HCT116 (cell line): ENCODE measurements at regions not wholly inside any gene's neighbourhood (a gene's known extent, or its start where the extent isn't known, plus 50 kb on each side); places are given as distances from the start of the nearest gene placed in this dataset.

Experiments used
- ATAC-seq: fragments of 200-7000 bp; cut with Tn5 transposase; 2 replicates; pipeline ENCODE4 v1.9.1; 2020; ENCODE audit warnings: mild to moderate bottlenecking, moderate library complexity
- BruUV-seq: library from RNA; stranded (reverse); fragments of 400-500 nt; replicated peaks from 2 replicates; lab custom pipeline; 2021; lab: Mats Ljungman, UMichigan
- CTCF ChIA-PET: fragments of 300-600 bp; sonication (Branson Sonifier 250); formaldehyde crosslinking; loops from one replicate; lab custom pipeline; 2021; ENCODE audit warnings: antibody characterized with exemption; lab: Charles Lee
- POLR2A ChIA-PET: fragments of 300-600, 350-600 bp; sonication (Branson Sonifier 250); formaldehyde crosslinking; loops from one replicate; lab custom pipeline; 2021; ENCODE audit warnings: antibody characterized with exemption; lab: Charles Lee
- RAD21 ChIA-PET, 2 experiments: fragments of 300-600 bp; sonication (Branson Sonifier 250); formaldehyde crosslinking; loops; one replicate each; lab custom pipeline; 2023; ENCODE audit warnings: low total read pairs in 2 of 2; ENCODE audit not compliant: uncharacterized antibody in 2 of 2, unreplicated experiment in 2 of 2, low non-redundant PET in 1 of 2; lab: Charles Lee
- DNase-seq: peaks from one replicate; pipeline ENCODE4 v3.0.0-alpha.2; 2010; ENCODE audit warnings: low read depth, low spot score
- H2AFZ ChIP-seq: fragments of 200-600 bp; shearing (Covaris generic), sonication (generic); 2 replicates; pipeline ENCODE4 v1.6.1; 2017; ENCODE audit warnings: low read depth, mixed run types, mixed read lengths, antibody characterized with exemption, low read length; ENCODE audit not compliant: poor library complexity, severe bottlenecking
- H3K27ac ChIP-seq: 2 replicates; pipeline ENCODE4 v1.5.1; 2012; ENCODE audit warnings: low read depth, low read length
- H3K27me3 ChIP-seq: fragments of 200-600 bp; sonication (generic); 2 replicates; pipeline ENCODE4 v1.6.1; 2016; ENCODE audit warnings: mixed run types, low read length, mixed read lengths; ENCODE audit not compliant: insufficient read depth
- H3K36me3 ChIP-seq, 2 experiments: fragments of 200-500 bp in 1 of 2; fragments of 200-600 bp in 1 of 2; sonication (Bioruptor generic) in 1 of 2; sonication (generic) in 1 of 2; 2 replicates each; pipeline versions ENCODE4 v1.5.1 to v1.6.1; 2014 to 2016; ENCODE audit warnings: low read length in 2 of 2, inconsistent platforms in 1 of 2, mixed read lengths in 1 of 2, mixed run types in 1 of 2; ENCODE audit not compliant: insufficient read depth in 2 of 2, control insufficient read depth in 1 of 2
- H3K4me1 ChIP-seq, 2 experiments: fragments of 200-600 bp in 1 of 2; sonication (generic) in 1 of 2; 2 replicates each; pipeline versions ENCODE4 v1.5.1 to v1.6.1; 2012 to 2017; ENCODE audit warnings: low read length in 2 of 2, inconsistent platforms in 1 of 2, mild to moderate bottlenecking in 1 of 2, mixed read lengths in 1 of 2, mixed run types in 1 of 2, moderate library complexity in 1 of 2; ENCODE audit not compliant: insufficient read depth in 2 of 2, control insufficient read depth in 1 of 2
- H3K4me2 ChIP-seq: fragments of 200-600 bp; sonication (generic); 2 replicates; pipeline ENCODE4 v1.6.1; 2017; ENCODE audit warnings: mixed run types, low read length, mixed read lengths
- H3K4me3 ChIP-seq, 2 experiments: fragments of 200-600 bp in 1 of 2; sonication (generic) in 1 of 2; replicated peaks in 1 of 2; 2 replicates each; pipeline ENCODE4 v1.5.1; 2011 to 2016; ENCODE audit warnings: low read length in 2 of 2, control low read depth in 1 of 2, low read depth in 1 of 2, mild to moderate bottlenecking in 1 of 2, mixed read lengths in 1 of 2, mixed run types in 1 of 2
- H3K79me2 ChIP-seq: fragments of 200-600 bp; sonication (generic); 2 replicates; pipeline ENCODE4 v1.6.1; 2017; ENCODE audit warnings: mild to moderate bottlenecking, mixed run types, low read length, moderate library complexity, mixed read lengths; ENCODE audit not compliant: insufficient read depth
- H3K9ac ChIP-seq: fragments of 200-600 bp; sonication (generic); 2 replicates; pipeline ENCODE4 v1.6.1; 2016; ENCODE audit warnings: low read length, mixed read lengths
- H3K9me2 ChIP-seq: fragments of 200-600 bp; sonication (generic), shearing (Covaris generic); 2 replicates; pipeline ENCODE4 v1.6.1; 2017; ENCODE audit warnings: mixed run types, mild to moderate bottlenecking, moderate library complexity; ENCODE audit not compliant: insufficient read depth
- H3K9me3 ChIP-seq, 2 experiments: fragments of 200-500 bp in 1 of 2; fragments of 200-600 bp in 1 of 2; sonication (Bioruptor generic) in 1 of 2; sonication (generic) in 1 of 2; 2 replicates each; pipeline ENCODE4 v1.6.1; 2014 to 2017; ENCODE audit warnings: low read length in 2 of 2, mixed read lengths in 2 of 2, inconsistent platforms in 1 of 2, low read depth in 1 of 2, mild to moderate bottlenecking in 1 of 2, mixed run types in 1 of 2, moderate library complexity in 1 of 2; ENCODE audit not compliant: control insufficient read depth in 1 of 2, insufficient read depth in 1 of 2
- H4K20me1 ChIP-seq: fragments of 200-600 bp; sonication (generic), shearing (Covaris generic); 2 replicates; pipeline ENCODE4 v1.6.1; 2017; ENCODE audit warnings: mixed run types, mild to moderate bottlenecking, moderate library complexity; ENCODE audit not compliant: insufficient read depth
- CBX3 ChIP-seq: IDR thresholded peaks from 2 replicates; pipeline ENCODE4 v1.6.1; 2012; ENCODE audit warnings: low read depth
- CEBPB ChIP-seq: IDR thresholded peaks from 2 replicates; pipeline ENCODE4 v1.6.1; 2012; ENCODE audit warnings: low read depth
- EZH2 ChIP-seq: fragments of 200-600 bp; sonication (generic); IDR thresholded peaks from 2 replicates; pipeline ENCODE4 v1.6.1; 2017; ENCODE audit warnings: antibody characterized with exemption, mixed run types
- RAD21 ChIP-seq: IDR thresholded peaks from 2 replicates; pipeline ENCODE4 v1.6.1; 2012; ENCODE audit warnings: low read depth, mild to moderate bottlenecking
- SP1 ChIP-seq: IDR thresholded peaks from 2 replicates; pipeline ENCODE4 v1.6.1; 2012; ENCODE audit warnings: low read depth
- intact Hi-C: fragments of 100-400 bp; cut with micrococcal nuclease; formaldehyde crosslinking; loops from 2 replicates; pipeline ENCODE4 v1.10.0; 2022
- TF ChIP-seq, protein P1 (sequence below): IDR thresholded peaks from 2 replicates; pipeline ENCODE4 v1.6.1; 2011; ENCODE audit warnings: mild to moderate bottlenecking, low read length, moderate library complexity; ENCODE audit not compliant: insufficient replicate concordance; ENCODE audit errors: extremely low read depth
- TF ChIP-seq, protein P2 (sequence below), 3 experiments: fragments of 200-600 bp in 1 of 3; sonication (generic) in 1 of 3; IDR thresholded peaks in 2 of 3; conservative IDR thresholded peaks in 1 of 3; 2 replicates each; pipeline ENCODE4 v1.5.1; 2012 to 2017; ENCODE audit warnings: low read depth in 2 of 3, low read length in 2 of 3, antibody characterized with exemption in 1 of 3, borderline replicate concordance in 1 of 3, control low read depth in 1 of 3, mild to moderate bottlenecking in 1 of 3, mixed read lengths in 1 of 3, mixed run types in 1 of 3, moderate library complexity in 1 of 3; ENCODE audit not compliant: insufficient read depth in 1 of 3

DNA sequence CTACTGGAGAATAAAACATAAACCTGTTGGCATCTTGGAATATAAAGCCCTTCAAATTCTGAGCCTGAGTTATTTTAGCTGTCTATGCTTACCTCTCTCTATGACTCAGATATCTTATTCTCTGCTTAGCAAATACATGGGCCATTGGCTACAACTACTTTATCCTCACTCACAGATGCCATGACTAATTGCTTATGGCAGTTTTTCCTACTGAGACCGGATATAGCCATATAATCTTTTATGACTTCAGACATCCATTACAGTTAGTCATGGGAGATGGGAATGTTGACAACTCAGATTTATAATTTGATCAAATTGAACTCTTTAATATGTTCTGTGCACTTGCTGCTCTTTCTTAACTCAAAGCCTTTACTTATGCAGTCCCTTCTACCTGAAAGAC is 502.4 kb upstream of the ATP2B1 start:
- Histone ChIP-seq H3K27ac (no peak overlapping the region), H3K4me3 (no peak overlapping the region), H4K20me1 (no peaks in the 10 kb centered on the region), H3K4me2 (no peak overlapping the region), H3K36me3 (no peaks in the 10 kb centered on the region), H3K9ac (no peak overlapping the region), H3K9me3 (0 out of 4 replicates have a peak, but pooled peaks cover 0 to 6% of the 10 kb centered on the region in 2 experiments), H3K27me3 (no peaks in the 10 kb centered on the region), H2AFZ (no peak overlapping the region), H3K79me2 (no peaks in the 10 kb centered on the region), H3K9me2 (no peaks in the 10 kb centered on the region), H3K4me1 (no peaks in the 10 kb centered on the region)
- CTCF ChIA-PET, result no interaction called here
- intact Hi-C loops, result no loop called here
- RAD21 ChIA-PET, result no interaction called here
- POLR2A ChIA-PET, result no interaction called here
- TF ChIP-seq, protein P1, sequence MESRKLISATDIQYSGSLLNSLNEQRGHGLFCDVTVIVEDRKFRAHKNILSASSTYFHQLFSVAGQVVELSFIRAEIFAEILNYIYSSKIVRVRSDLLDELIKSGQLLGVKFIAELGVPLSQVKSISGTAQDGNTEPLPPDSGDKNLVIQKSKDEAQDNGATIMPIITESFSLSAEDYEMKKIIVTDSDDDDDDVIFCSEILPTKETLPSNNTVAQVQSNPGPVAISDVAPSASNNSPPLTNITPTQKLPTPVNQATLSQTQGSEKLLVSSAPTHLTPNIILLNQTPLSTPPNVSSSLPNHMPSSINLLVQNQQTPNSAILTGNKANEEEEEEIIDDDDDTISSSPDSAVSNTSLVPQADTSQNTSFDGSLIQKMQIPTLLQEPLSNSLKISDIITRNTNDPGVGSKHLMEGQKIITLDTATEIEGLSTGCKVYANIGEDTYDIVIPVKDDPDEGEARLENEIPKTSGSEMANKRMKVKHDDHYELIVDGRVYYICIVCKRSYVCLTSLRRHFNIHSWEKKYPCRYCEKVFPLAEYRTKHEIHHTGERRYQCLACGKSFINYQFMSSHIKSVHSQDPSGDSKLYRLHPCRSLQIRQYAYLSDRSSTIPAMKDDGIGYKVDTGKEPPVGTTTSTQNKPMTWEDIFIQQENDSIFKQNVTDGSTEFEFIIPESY, result no peak
- TF ChIP-seq SP1, result no peak
- no peak for TF ChIP-seq CBX3
- TF ChIP-seq, protein P2, sequence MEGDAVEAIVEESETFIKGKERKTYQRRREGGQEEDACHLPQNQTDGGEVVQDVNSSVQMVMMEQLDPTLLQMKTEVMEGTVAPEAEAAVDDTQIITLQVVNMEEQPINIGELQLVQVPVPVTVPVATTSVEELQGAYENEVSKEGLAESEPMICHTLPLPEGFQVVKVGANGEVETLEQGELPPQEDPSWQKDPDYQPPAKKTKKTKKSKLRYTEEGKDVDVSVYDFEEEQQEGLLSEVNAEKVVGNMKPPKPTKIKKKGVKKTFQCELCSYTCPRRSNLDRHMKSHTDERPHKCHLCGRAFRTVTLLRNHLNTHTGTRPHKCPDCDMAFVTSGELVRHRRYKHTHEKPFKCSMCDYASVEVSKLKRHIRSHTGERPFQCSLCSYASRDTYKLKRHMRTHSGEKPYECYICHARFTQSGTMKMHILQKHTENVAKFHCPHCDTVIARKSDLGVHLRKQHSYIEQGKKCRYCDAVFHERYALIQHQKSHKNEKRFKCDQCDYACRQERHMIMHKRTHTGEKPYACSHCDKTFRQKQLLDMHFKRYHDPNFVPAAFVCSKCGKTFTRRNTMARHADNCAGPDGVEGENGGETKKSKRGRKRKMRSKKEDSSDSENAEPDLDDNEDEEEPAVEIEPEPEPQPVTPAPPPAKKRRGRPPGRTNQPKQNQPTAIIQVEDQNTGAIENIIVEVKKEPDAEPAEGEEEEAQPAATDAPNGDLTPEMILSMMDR (IDR thresholded peaks at IDR 0.05 in 2 of 3, conservative IDR thresholded peaks at IDR 0.05 in 1 of 3; ENCODE audit: borderline replicate concordance in 1 of 3, insufficient read depth in 1 of 3, low read depth in 2 of 3, low read length in 2 of 3), result no peak
- no peak for TF ChIP-seq RAD21
- TF ChIP-seq CEBPB, result no peak
- no peak for TF ChIP-seq EZH2
- ATAC-seq, result no peak
- DNase-seq, result no peak
- no TSS peak for BruUV-seq
